ENCODE measurements at regions not wholly inside any gene's neighbourhood (a gene's known extent, or its start where the extent isn't known, plus 50 kb on each side); places are given as distances from the start of the nearest gene placed in this dataset.

GRCh38 chr4:119834906-119835612 is 206.5 kb upstream of the PDE5A start:
- TF ChIP-seq CTCF (IDR thresholded peaks at IDR 0.05), result no peak
- no peak for DNase-seq (ENCODE audit: extremely low spot score, unreplicated experiment)
- H3K27ac Mint-ChIP-seq (ENCODE audit: unreplicated experiment), result peak overlapping the region; percentile 92
- H3K4me1 Mint-ChIP-seq (ENCODE audit: unreplicated experiment), result peaks cover 40% of the 10 kb centered on the region
- no peak overlapping the region for H3K4me3 Mint-ChIP-seq (ENCODE audit: unreplicated experiment)
- peaks cover 9% of the 10 kb centered on the region for H3K9me3 Mint-ChIP-seq (ENCODE audit: unreplicated experiment)
- H3K36me3 Mint-ChIP-seq (ENCODE audit: unreplicated experiment), result no peaks in the 10 kb centered on the region
- H3K27me3 Mint-ChIP-seq (ENCODE audit: unreplicated experiment), result no peaks in the 10 kb centered on the region

GRCh38 chr4:119833611-119834010 is 205.0 kb upstream of the PDE5A start:
- H3K4me1 Mint-ChIP-seq (ENCODE audit: unreplicated experiment), result peaks cover 42% of the 10 kb centered on the region
- H3K27me3 Mint-ChIP-seq (ENCODE audit: unreplicated experiment), result no peaks in the 10 kb centered on the region
- TF ChIP-seq CTCF (IDR thresholded peaks at IDR 0.05), result no peak
- peak overlapping the region; percentile 92 for H3K27ac Mint-ChIP-seq (ENCODE audit: unreplicated experiment)
- no peaks in the 10 kb centered on the region for H3K36me3 Mint-ChIP-seq (ENCODE audit: unreplicated experiment)
- no peak for DNase-seq (ENCODE audit: extremely low spot score, unreplicated experiment)
- no peak overlapping the region for H3K4me3 Mint-ChIP-seq (ENCODE audit: unreplicated experiment)
- peaks cover 9% of the 10 kb centered on the region for H3K9me3 Mint-ChIP-seq (ENCODE audit: unreplicated experiment)

GRCh38 chr4:119832776-119833175 is 204.2 kb upstream of the PDE5A start:
- H3K4me3 Mint-ChIP-seq (ENCODE audit: unreplicated experiment), result no peak overlapping the region
- H3K36me3 Mint-ChIP-seq (ENCODE audit: unreplicated experiment), result peaks cover 1% of the 10 kb centered on the region
- H3K27ac Mint-ChIP-seq (ENCODE audit: unreplicated experiment), result peak overlapping the region; percentile 92
- no peak for DNase-seq (ENCODE audit: extremely low spot score, unreplicated experiment)
- H3K4me1 Mint-ChIP-seq (ENCODE audit: unreplicated experiment), result peaks cover 42% of the 10 kb centered on the region
- H3K9me3 Mint-ChIP-seq (ENCODE audit: unreplicated experiment), result peaks cover 9% of the 10 kb centered on the region
- TF ChIP-seq CTCF (IDR thresholded peaks at IDR 0.05), result no peak
- no peaks in the 10 kb centered on the region for H3K27me3 Mint-ChIP-seq (ENCODE audit: unreplicated experiment)

GRCh38 chr4:119829326-119829725 is 200.7 kb upstream of the PDE5A start:
- peaks cover 4% of the 10 kb centered on the region for H3K36me3 Mint-ChIP-seq (ENCODE audit: unreplicated experiment)
- H3K4me1 Mint-ChIP-seq (ENCODE audit: unreplicated experiment), result peaks cover 25% of the 10 kb centered on the region
- H3K4me3 Mint-ChIP-seq (ENCODE audit: unreplicated experiment), result no peak overlapping the region
- peaks cover 12% of the 10 kb centered on the region for H3K9me3 Mint-ChIP-seq (ENCODE audit: unreplicated experiment)
- no peaks in the 10 kb centered on the region for H3K27me3 Mint-ChIP-seq (ENCODE audit: unreplicated experiment)
- DNase-seq (ENCODE audit: extremely low spot score, unreplicated experiment), result no peak
- H3K27ac Mint-ChIP-seq (ENCODE audit: unreplicated experiment), result no peak overlapping the region
- no peak for TF ChIP-seq CTCF (IDR thresholded peaks at IDR 0.05)

- no peak for DNase-seq (ENCODE audit: extremely low spot score, unreplicated experiment)
- Mint-ChIP-seq H3K4me3 (ENCODE audit: unreplicated experiment) (no peak overlapping the region), H3K4me1 (ENCODE audit: unreplicated experiment) (peaks cover 2% of the 10 kb centered on the region), H3K27ac (ENCODE audit: unreplicated experiment) (no peak overlapping the region), H3K9me3 (ENCODE audit: unreplicated experiment) (peaks cover 13% of the 10 kb centered on the region), H3K27me3 (ENCODE audit: unreplicated experiment) (no peaks in the 10 kb centered on the region), H3K36me3 (ENCODE audit: unreplicated experiment) (peaks cover 4% of the 10 kb centered on the region)
- no peak for TF ChIP-seq CTCF (IDR thresholded peaks at IDR 0.05)
Observed at GRCh38 chr4:119825696-119826095, 197.1 kb upstream of the PDE5A start.
